Panc1 (cell line): ENCODE measurements at regions not wholly inside any gene's neighbourhood (a gene's known extent, or its start where the extent isn't known, plus 50 kb on each side); places are given as distances from the start of the nearest gene placed in this dataset.

Experiments used
- ATAC-seq: fragments of 200-7000 bp; cut with Tn5 transposase; 2 replicates; pipeline ENCODE4 v1.9.1; 2020; ENCODE audit warnings: mild to moderate bottlenecking, moderate library complexity
- BruUV-seq: library from RNA; stranded (reverse); fragments of 400-500 nt; replicated peaks from 2 replicates; lab custom pipeline; 2021; lab: Mats Ljungman, UMichigan
- CTCF ChIA-PET: fragments of 300-600 bp; sonication (Branson Sonifier 250); formaldehyde crosslinking; loops from one replicate; lab custom pipeline; 2022; ENCODE audit warnings: antibody characterized with exemption; lab: Charles Lee
- POLR2A ChIA-PET: fragments of 300-600 bp; sonication (Branson Sonifier 250); formaldehyde crosslinking; loops from one replicate; lab custom pipeline; 2022; ENCODE audit warnings: antibody characterized with exemption; lab: Charles Lee
- DNase-seq: peaks from one replicate; pipeline ENCODE4 v3.0.0-alpha.2; 2010; ENCODE audit warnings: low read depth, low spot score
- H3K27ac ChIP-seq: 2 replicates; pipeline ENCODE4 v1.5.1; 2011; ENCODE audit warnings: mild to moderate bottlenecking, low read length, inconsistent platforms
- H3K27me3 ChIP-seq: fragments of 200-500 bp; sonication (Bioruptor generic); 2 replicates; pipeline ENCODE4 v1.6.0; 2014; ENCODE audit warnings: low read length, inconsistent platforms; ENCODE audit not compliant: control insufficient read depth, insufficient read depth
- H3K36me3 ChIP-seq: fragments of 200-500 bp; sonication (Bioruptor generic); 2 replicates; pipeline ENCODE4 v1.5.1; 2014; ENCODE audit warnings: inconsistent platforms, mild to moderate bottlenecking, low read length, moderate library complexity; ENCODE audit not compliant: control insufficient read depth, insufficient read depth
- H3K4me1 ChIP-seq: 2 replicates; pipeline ENCODE4 v1.5.1; 2011; ENCODE audit warnings: inconsistent platforms, mild to moderate bottlenecking, low read length, moderate library complexity; ENCODE audit not compliant: control insufficient read depth, insufficient read depth
- H3K4me3 ChIP-seq, 2 experiments: 2 replicates each; pipeline ENCODE4 v1.5.1; 2011 to 2012; ENCODE audit warnings: low read depth in 2 of 2, low read length in 2 of 2, mild to moderate bottlenecking in 2 of 2, inconsistent platforms in 1 of 2, moderate library complexity in 1 of 2
- H3K9me3 ChIP-seq: fragments of 200-500 bp; sonication (Bioruptor generic); 2 replicates; pipeline ENCODE4 v1.5.1; 2014; ENCODE audit warnings: low read depth, mild to moderate bottlenecking, inconsistent platforms, low read length, moderate library complexity; ENCODE audit not compliant: control insufficient read depth, insufficient read depth
- POLR2AphosphoS5 ChIP-seq: IDR thresholded peaks from 2 replicates; pipeline ENCODE4 v1.6.1; 2012; ENCODE audit warnings: mild to moderate bottlenecking, low read depth, low read length, moderate library complexity
- REST ChIP-seq, 2 experiments: IDR thresholded peaks; 2 replicates each; pipeline ENCODE4 v1.6.1; 2011 to 2012; ENCODE audit warnings: low read depth in 2 of 2, control low read depth in 1 of 2, low read length in 1 of 2, mild to moderate bottlenecking in 1 of 2, moderate library complexity in 1 of 2; ENCODE audit not compliant: insufficient read depth in 1 of 2
- SIN3A ChIP-seq: IDR thresholded peaks from 2 replicates; pipeline ENCODE4 v1.6.1; 2012; ENCODE audit warnings: low read depth, mild to moderate bottlenecking, low read length, moderate library complexity, borderline replicate concordance; ENCODE audit not compliant: insufficient read depth
- TCF7L2 ChIP-seq: IDR thresholded peaks from 2 replicates; pipeline ENCODE4 v1.6.1; 2011; ENCODE audit warnings: mild to moderate bottlenecking, low read depth, low read length, inconsistent platforms
- in situ Hi-C: cut with HindIII; loops from 2 replicates; pipeline ENCODE4 v1.10.0; 2016; ENCODE audit warnings: low sequenced_read_pairs, low pct_unique_long_range_greater_than_20kb
- intact Hi-C: fragments of 100-400 bp; cut with micrococcal nuclease; formaldehyde crosslinking; loops from one replicate; pipeline ENCODE4 v1.10.0; 2022; ENCODE audit not compliant: unreplicated experiment
- TF ChIP-seq, protein P1 (sequence below): fragments of 450-650 bp; IDR thresholded peaks from 2 replicates; pipeline ENCODE4 v1.5.1; 2017; ENCODE audit warnings: mild to moderate bottlenecking

DNA sequence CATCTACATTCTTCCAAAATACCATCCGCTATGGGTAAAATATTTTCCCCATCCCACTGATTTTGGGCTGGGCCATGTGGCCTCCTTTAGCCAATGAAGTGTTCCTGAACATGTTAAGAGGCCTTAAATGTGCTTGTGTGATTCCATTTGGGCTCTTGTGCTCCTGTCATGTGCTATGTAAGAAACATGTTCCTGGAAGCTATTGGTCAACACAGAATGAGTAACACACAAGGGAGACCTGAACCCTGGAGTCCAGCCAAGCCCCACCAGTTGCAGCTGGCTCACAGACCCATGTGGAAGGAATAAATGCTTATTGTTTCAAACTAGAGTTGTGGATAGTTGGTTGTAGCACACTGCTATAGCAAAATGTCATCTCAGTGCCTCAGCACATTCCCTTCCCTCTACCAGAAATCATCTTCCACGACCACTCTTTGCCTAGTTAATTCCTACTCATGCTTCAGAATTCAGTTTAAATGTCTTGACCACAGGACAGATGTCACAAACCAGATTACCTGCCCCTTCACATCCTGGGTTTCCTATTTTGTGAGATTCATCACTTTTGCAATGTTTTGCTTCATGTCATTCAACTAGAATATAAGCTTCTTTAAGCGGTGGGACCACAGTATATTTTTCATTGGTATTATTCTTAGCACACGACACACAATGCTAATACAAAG lies 217.3 kb upstream of the EEA1 start:
- CTCF ChIA-PET = no interaction called here
- POLR2A ChIA-PET = no interaction called here
- no TSS peak for BruUV-seq
- H3K36me3 ChIP-seq = no peaks in the 10 kb centered on the region
- no peak overlapping the region for H3K27ac ChIP-seq
- ATAC-seq = no peak
- no peaks in the 10 kb centered on the region for H3K27me3 ChIP-seq
- H3K4me3 ChIP-seq = no peak overlapping the region
- intact Hi-C loops (no loop called here), in situ Hi-C loops (no loop called here)
- H3K9me3 ChIP-seq = no peaks in the 10 kb centered on the region
- H3K4me1 ChIP-seq = no peaks in the 10 kb centered on the region
- TF ChIP-seq TCF7L2 (no peak), SIN3A (no peak), POLR2AphosphoS5 (no peak), REST (IDR thresholded peaks at IDR 0.05; ENCODE audit: insufficient read depth in 1 of 2, low read depth in 2 of 2, low read length in 1 of 2) (no peak)
- TF ChIP-seq, protein P1, sequence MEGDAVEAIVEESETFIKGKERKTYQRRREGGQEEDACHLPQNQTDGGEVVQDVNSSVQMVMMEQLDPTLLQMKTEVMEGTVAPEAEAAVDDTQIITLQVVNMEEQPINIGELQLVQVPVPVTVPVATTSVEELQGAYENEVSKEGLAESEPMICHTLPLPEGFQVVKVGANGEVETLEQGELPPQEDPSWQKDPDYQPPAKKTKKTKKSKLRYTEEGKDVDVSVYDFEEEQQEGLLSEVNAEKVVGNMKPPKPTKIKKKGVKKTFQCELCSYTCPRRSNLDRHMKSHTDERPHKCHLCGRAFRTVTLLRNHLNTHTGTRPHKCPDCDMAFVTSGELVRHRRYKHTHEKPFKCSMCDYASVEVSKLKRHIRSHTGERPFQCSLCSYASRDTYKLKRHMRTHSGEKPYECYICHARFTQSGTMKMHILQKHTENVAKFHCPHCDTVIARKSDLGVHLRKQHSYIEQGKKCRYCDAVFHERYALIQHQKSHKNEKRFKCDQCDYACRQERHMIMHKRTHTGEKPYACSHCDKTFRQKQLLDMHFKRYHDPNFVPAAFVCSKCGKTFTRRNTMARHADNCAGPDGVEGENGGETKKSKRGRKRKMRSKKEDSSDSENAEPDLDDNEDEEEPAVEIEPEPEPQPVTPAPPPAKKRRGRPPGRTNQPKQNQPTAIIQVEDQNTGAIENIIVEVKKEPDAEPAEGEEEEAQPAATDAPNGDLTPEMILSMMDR = no peak
- DNase-seq = no peak

DNA sequence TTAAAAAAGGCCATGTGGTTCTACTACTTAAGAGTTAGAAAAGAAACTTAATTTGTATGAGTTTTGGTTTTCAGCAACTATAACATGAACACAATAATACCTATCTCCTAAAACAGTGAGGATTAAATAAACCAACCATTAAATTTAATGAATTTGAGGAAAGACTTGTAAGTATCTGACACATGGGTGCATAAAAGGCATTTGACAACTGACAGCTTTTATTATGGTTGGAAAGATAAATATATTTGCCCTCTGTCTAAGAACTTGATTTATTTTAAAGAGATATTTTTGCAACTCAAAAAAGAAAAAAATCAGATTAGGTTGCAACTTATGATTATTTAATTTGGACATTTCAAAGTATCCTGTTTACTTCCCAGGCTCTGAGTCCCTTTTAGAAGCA lies 217.9 kb upstream of the EEA1 start:
- H3K36me3 ChIP-seq = no peaks in the 10 kb centered on the region
- ATAC-seq = no peak
- H3K27me3 ChIP-seq = no peaks in the 10 kb centered on the region
- no peak overlapping the region for H3K27ac ChIP-seq
- no peaks in the 10 kb centered on the region for H3K9me3 ChIP-seq
- no TSS peak for BruUV-seq
- in situ Hi-C loops (no loop called here), intact Hi-C loops (no loop called here)
- no peaks in the 10 kb centered on the region for H3K4me1 ChIP-seq
- ChIA-PET POLR2A (no interaction called here), CTCF (no interaction called here)
- DNase-seq = no peak
- H3K4me3 ChIP-seq = no peak overlapping the region
- TF ChIP-seq SIN3A (no peak), POLR2AphosphoS5 (no peak)
- TF ChIP-seq, protein P1 = no peak
